ENCODE measurements at regions not wholly inside any gene's neighbourhood (a gene's known extent, or its start where the extent isn't known, plus 50 kb on each side); places are given as distances from the start of the nearest gene placed in this dataset.

GRCh38 chr5:162484986-162485385 lies 417.4 kb downstream of the GABRG2 start:
- DNase-seq, result no peak
- H3K9me3 ChIP-seq (ENCODE audit: control insufficient read depth in 2 of 3, insufficient read depth in 1 of 3, low read length in 3 of 3), result no peaks in the 10 kb centered on the region
- no peak overlapping the region for H3K27ac ChIP-seq (ENCODE audit: low read depth in 2 of 2, low read length in 2 of 2)
- no peaks in the 10 kb centered on the region for H3K4me1 ChIP-seq (ENCODE audit: control insufficient read depth in 2 of 3, insufficient read depth in 2 of 3, low read depth in 1 of 3, low read length in 3 of 3)
- intact Hi-C loops (cut with DNase I), result no loop called here
- no peak for FAIRE-seq
- no peak for TF ChIP-seq CTCF (IDR thresholded peaks at IDR 0.05; ENCODE audit: borderline replicate concordance, extremely low read depth, insufficient read depth)
- H3K4me3 ChIP-seq (ENCODE audit: low read length in 3 of 3), result no peak overlapping the region
- no peak overlapping the region for H3K9ac ChIP-seq (ENCODE audit: low read length in 3 of 3)
- H3K27me3 ChIP-seq (ENCODE audit: control insufficient read depth, insufficient read depth, low read length), result no peaks in the 10 kb centered on the region
- no peaks in the 10 kb centered on the region for H3K36me3 ChIP-seq (ENCODE audit: control insufficient read depth in 2 of 3, insufficient read depth in 3 of 3, low read length in 3 of 3)

- no peaks in the 10 kb centered on the region for H3K27me3 ChIP-seq (ENCODE audit: control insufficient read depth, insufficient read depth, low read length)
- intact Hi-C loops (cut with DNase I), result no loop called here
- H3K36me3 ChIP-seq (ENCODE audit: control insufficient read depth in 2 of 3, insufficient read depth in 3 of 3, low read length in 3 of 3), result no peaks in the 10 kb centered on the region
- FAIRE-seq (no peak), DNase-seq (no peak)
- no peak overlapping the region for H3K4me3 ChIP-seq (ENCODE audit: low read length in 3 of 3)
- H3K27ac ChIP-seq (ENCODE audit: low read depth in 2 of 2, low read length in 2 of 2), result no peak overlapping the region
- H3K9ac ChIP-seq (ENCODE audit: low read length in 3 of 3), result no peak overlapping the region
- H3K9me3 ChIP-seq (ENCODE audit: control insufficient read depth in 2 of 3, insufficient read depth in 1 of 3, low read length in 3 of 3), result no peaks in the 10 kb centered on the region
- no peak for TF ChIP-seq CTCF (IDR thresholded peaks at IDR 0.05; ENCODE audit: borderline replicate concordance, extremely low read depth, insufficient read depth)
- H3K4me1 ChIP-seq (ENCODE audit: control insufficient read depth in 2 of 3, insufficient read depth in 2 of 3, low read depth in 1 of 3, low read length in 3 of 3), result no peaks in the 10 kb centered on the region
Measured at GRCh38 chr5:162485666-162486292, 418.2 kb downstream of the GABRG2 start.

- intact Hi-C loops (cut with DNase I), result no loop called here
- no peaks in the 10 kb centered on the region for H3K36me3 ChIP-seq (ENCODE audit: control insufficient read depth in 2 of 3, insufficient read depth in 3 of 3, low read length in 3 of 3)
- no peaks in the 10 kb centered on the region for H3K9me3 ChIP-seq (ENCODE audit: control insufficient read depth in 2 of 3, insufficient read depth in 1 of 3, low read length in 3 of 3)
- DNase-seq (no peak), FAIRE-seq (no peak)
- no peaks in the 10 kb centered on the region for H3K27me3 ChIP-seq (ENCODE audit: control insufficient read depth, insufficient read depth, low read length)
- no peaks in the 10 kb centered on the region for H3K4me1 ChIP-seq (ENCODE audit: control insufficient read depth in 2 of 3, insufficient read depth in 2 of 3, low read depth in 1 of 3, low read length in 3 of 3)
- H3K4me3 ChIP-seq (ENCODE audit: low read length in 3 of 3), result no peak overlapping the region
- H3K9ac ChIP-seq (ENCODE audit: low read length in 3 of 3), result no peak overlapping the region
- H3K27ac ChIP-seq (ENCODE audit: low read depth in 2 of 2, low read length in 2 of 2), result no peak overlapping the region
- TF ChIP-seq CTCF (IDR thresholded peaks at IDR 0.05; ENCODE audit: borderline replicate concordance, extremely low read depth, insufficient read depth), result no peak
Measured at GRCh38 chr5:162487528-162488525, 420.3 kb downstream of the GABRG2 start.

Measured in kidney (tissue), 13 donors.